ENCODE measurements at regions not wholly inside any gene's neighbourhood (a gene's known extent, or its start where the extent isn't known, plus 50 kb on each side); places are given as distances from the start of the nearest gene placed in this dataset.

- Histone ChIP-seq H3K4me1 (peaks cover 20% of the 10 kb centered on the region), H3K9me3 (no peaks in the 10 kb centered on the region), H3K27me3 (no peaks in the 10 kb centered on the region), H3K27ac (no peak overlapping the region), H3K4me3 (no peak overlapping the region), H3K36me3 (no peaks in the 10 kb centered on the region)
- no peak for TF ChIP-seq POLR2AphosphoS5 (IDR thresholded peaks at IDR 0.05; ENCODE audit: insufficient read depth in 1 of 2, low read depth in 1 of 2)
- no peak for DNase-seq (ENCODE audit: extremely low spot score in 2 of 2)
- intact Hi-C loops (cut with DNase I), result no loop called here
Measured at GRCh38 chr1:43047135-43047534, 88.5 kb upstream of the SLC2A1 start.

- no peaks in the 10 kb centered on the region for H3K36me3 ChIP-seq
- H3K4me3 ChIP-seq, result no peak overlapping the region
- H3K4me1 ChIP-seq, result peaks cover 17% of the 10 kb centered on the region
- no peak overlapping the region for H3K27ac ChIP-seq
- intact Hi-C loops (cut with DNase I), result no loop called here
- H3K27me3 ChIP-seq, result no peaks in the 10 kb centered on the region
- TF ChIP-seq POLR2A (IDR thresholded peaks at IDR 0.05), result no peak
- TF ChIP-seq POLR2AphosphoS5 (IDR thresholded peaks at IDR 0.05; ENCODE audit: insufficient read depth in 1 of 2, low read depth in 1 of 2), result no peak
- TF ChIP-seq, protein P1, sequence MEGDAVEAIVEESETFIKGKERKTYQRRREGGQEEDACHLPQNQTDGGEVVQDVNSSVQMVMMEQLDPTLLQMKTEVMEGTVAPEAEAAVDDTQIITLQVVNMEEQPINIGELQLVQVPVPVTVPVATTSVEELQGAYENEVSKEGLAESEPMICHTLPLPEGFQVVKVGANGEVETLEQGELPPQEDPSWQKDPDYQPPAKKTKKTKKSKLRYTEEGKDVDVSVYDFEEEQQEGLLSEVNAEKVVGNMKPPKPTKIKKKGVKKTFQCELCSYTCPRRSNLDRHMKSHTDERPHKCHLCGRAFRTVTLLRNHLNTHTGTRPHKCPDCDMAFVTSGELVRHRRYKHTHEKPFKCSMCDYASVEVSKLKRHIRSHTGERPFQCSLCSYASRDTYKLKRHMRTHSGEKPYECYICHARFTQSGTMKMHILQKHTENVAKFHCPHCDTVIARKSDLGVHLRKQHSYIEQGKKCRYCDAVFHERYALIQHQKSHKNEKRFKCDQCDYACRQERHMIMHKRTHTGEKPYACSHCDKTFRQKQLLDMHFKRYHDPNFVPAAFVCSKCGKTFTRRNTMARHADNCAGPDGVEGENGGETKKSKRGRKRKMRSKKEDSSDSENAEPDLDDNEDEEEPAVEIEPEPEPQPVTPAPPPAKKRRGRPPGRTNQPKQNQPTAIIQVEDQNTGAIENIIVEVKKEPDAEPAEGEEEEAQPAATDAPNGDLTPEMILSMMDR (IDR thresholded peaks at IDR 0.05), result no peak
- H3K9me3 ChIP-seq, result no peaks in the 10 kb centered on the region
- DNase-seq (ENCODE audit: extremely low spot score in 2 of 2), result no peak
Measured at GRCh38 chr1:43044572-43045361, 86.1 kb upstream of the SLC2A1 start.

- Histone ChIP-seq H3K4me1 (peaks cover 6% of the 10 kb centered on the region), H3K9me3 (no peaks in the 10 kb centered on the region), H3K27ac (no peak overlapping the region), H3K27me3 (no peaks in the 10 kb centered on the region), H3K4me3 (no peak overlapping the region), H3K36me3 (no peaks in the 10 kb centered on the region)
- DNase-seq (ENCODE audit: extremely low spot score in 2 of 2), result no peak
- TF ChIP-seq POLR2AphosphoS5 (IDR thresholded peaks at IDR 0.05; ENCODE audit: insufficient read depth in 1 of 2, low read depth in 1 of 2) (no peak), POLR2A (IDR thresholded peaks at IDR 0.05) (no peak)
- TF ChIP-seq, protein P1 (IDR thresholded peaks at IDR 0.05), result no peak
- intact Hi-C loops (cut with DNase I), result no loop called here
Measured at GRCh38 chr1:43043695-43044094, 85.0 kb upstream of the SLC2A1 start.

DNA sequence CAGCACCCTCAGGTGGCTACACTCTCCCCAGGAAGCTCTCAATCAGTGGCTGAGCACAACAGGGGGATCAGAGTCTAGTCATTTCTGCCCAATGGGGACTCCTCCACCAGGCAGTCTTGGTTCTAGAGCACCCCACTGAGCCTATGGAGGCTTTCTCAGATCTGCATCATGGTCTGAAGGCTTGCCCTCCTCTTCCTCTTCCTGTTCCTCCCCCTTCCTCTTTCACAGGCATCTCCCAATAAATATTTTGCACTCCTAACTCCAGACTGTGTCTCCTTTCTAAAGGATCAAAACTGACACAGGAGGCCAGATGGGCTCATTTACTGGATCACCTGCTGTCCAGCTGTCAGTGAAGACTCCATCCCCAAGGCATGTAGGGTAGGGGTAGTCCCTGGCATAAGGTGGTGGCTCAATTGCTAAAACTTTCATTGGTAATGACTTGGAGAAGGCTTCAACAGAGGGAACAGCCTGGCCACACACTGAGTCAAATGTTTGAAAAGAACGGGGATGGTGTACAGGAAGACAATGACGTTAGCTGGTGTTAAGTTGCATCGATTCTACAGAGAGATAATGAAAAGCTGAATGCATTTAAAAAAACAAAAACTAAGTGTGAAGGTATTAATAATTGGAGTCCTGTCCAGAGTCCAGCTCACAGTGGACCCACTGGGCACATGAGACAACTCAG, 84.2 kb upstream of the SLC2A1 start:
- Histone ChIP-seq H3K9me3 (no peaks in the 10 kb centered on the region), H3K36me3 (no peaks in the 10 kb centered on the region), H3K4me3 (no peak overlapping the region), H3K27me3 (no peaks in the 10 kb centered on the region), H3K27ac (no peak overlapping the region), H3K4me1 (no peaks in the 10 kb centered on the region)
- intact Hi-C loops (cut with DNase I), result no loop called here
- TF ChIP-seq POLR2A (IDR thresholded peaks at IDR 0.05) (no peak), POLR2AphosphoS5 (IDR thresholded peaks at IDR 0.05; ENCODE audit: insufficient read depth in 1 of 2, low read depth in 1 of 2) (no peak)
- TF ChIP-seq, protein P1 (IDR thresholded peaks at IDR 0.05), result no peak
- no peak for DNase-seq (ENCODE audit: extremely low spot score in 2 of 2)

DNA sequence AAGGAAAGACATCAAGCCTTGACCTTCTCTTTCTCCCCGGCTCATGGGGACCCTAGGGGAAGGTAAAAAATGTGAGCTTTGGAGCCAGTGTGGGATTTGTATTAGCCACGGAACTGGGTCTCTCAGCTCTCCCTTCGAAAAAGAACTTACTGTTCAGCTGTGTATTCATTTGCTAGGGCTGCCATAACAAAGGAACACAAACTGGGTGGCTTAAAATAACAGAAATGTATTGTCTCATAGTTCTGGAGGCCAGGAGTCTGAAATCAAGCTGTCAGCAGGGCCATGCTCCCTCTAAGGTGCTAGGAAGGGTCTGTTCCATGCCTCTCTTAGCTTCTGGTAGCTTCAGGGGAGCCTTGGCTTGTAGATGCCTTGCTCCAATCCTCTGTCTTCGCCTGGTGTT, 83.5 kb upstream of the SLC2A1 start:
- H3K4me3 ChIP-seq, result no peak overlapping the region
- no peaks in the 10 kb centered on the region for H3K36me3 ChIP-seq
- no peaks in the 10 kb centered on the region for H3K27me3 ChIP-seq
- H3K27ac ChIP-seq, result no peak overlapping the region
- no peaks in the 10 kb centered on the region for H3K4me1 ChIP-seq
- TF ChIP-seq POLR2A (IDR thresholded peaks at IDR 0.05) (no peak), POLR2AphosphoS5 (IDR thresholded peaks at IDR 0.05; ENCODE audit: insufficient read depth in 1 of 2, low read depth in 1 of 2) (no peak)
- TF ChIP-seq, protein P1 (IDR thresholded peaks at IDR 0.05), result no peak
- no peak for DNase-seq (ENCODE audit: extremely low spot score in 2 of 2)
- intact Hi-C loops (cut with DNase I), result no loop called here
- H3K9me3 ChIP-seq, result no peaks in the 10 kb centered on the region

Data from vagina (tissue), 2 donors.